NCI-H1092 treated with DMSO at 0.1 percent for 48 hours (cell line): ENCODE measurements at regions not wholly inside any gene's neighbourhood (a gene's known extent, or its start where the extent isn't known, plus 50 kb on each side); places are given as distances from the start of the nearest gene placed in this dataset.
"Not testable (repeated sequence)": the region's sequence is repeated elsewhere in the genome, so short reads cannot be mapped to it uniquely, and the experiment has no call there.

Source experiments
- DNase-seq: peaks from one replicate; lab custom pipeline; 2025; lab: John Stamatoyannopoulos, UW

GRCh38 chr9:102728946-102729345 lies 266.2 kb upstream of the CYLC2 start:
- DNase-seq: no peak

DNA sequence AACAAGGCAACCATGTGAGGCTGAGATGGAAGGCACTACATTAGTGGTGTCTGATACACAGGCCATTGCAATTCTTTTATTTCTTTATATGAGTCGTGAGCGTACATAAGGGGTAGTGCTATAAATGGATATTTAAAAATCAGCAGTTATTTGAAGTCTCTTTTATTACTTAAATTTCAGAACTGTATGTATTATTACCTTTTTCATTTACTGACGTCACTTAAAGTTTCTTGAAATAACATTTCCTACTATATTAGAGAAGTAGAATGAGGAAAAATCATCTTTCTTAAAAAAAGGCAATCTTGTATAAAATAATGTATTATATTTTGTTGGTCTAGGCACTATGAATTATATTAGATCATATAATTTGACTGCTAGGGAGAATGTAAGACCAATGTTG lies 280.9 kb upstream of the CYLC2 start:
- no peak for DNase-seq

GRCh38 chr9:102712910-102713309 lies 282.2 kb upstream of the CYLC2 start:
- DNase-seq: not testable (repeated sequence)

DNA sequence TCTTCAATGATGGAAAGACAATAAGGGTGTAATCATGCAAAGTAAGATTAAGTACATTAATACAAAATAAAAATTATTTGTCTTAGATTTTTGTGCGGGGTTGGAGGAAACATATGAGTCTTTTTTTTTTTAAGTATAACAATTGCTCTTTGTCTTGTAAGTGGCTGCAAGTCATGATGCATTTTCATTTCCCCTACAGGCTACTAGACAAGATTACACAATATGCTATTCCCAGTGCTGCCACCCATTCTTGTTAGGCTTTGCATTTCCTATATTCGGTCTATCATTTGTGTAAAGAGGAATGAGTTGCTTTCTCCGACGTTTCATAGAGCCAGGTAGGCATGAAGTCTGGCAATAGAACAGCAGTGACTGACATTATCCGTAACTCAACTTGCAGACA lies 294.2 kb upstream of the CYLC2 start:
- DNase-seq: no peak

DNA sequence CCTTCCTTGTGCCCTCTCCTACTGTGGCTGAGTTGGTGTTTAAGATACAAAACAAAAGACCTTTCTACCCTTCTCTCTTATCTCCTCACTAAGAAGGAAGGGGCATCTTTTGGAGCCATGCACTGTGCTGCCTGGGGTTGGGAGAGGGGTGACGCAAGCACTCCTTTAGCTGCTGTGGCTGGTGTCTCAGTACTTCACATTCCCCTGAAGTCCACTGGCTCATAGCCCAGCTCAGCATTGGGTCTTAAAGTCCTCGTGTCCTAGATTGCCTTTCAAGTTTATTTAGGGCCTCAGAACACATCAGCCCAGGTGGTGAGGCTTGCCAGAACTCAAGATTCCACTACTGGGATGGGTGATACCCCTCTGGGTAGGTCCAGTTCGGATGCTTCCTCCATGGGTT lies 325.9 kb upstream of the CYLC2 start:
- no peak for DNase-seq

- no peak for DNase-seq
Measured at GRCh38 chr9:102652471-102652870, 342.7 kb upstream of the CYLC2 start.

GRCh38 chr9:102650896-102651295 lies 344.2 kb upstream of the CYLC2 start:
- DNase-seq: no peak

GRCh38 chr9:102642651-102643050 lies 352.5 kb upstream of the CYLC2 start:
- no peak for DNase-seq

DNA sequence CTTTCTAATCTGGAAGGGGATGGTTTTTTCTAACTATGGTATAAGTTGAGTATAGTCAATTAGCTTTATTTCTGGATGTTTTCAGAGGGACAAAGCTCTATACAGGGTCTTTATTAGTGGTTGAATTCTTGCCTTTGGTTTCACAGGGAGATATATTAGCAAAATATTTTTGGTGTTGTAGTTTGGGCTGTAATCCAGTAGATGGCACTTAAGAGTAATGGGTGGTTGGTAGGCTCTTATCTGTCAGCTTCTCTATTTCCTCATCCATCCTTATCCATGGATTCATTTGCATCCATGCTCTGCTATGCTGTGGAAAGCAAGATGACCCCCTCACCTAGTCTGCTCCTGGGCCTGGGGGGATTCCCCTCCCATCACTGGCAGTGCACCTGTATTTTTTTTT lies 363.6 kb upstream of the CYLC2 start:
- no peak for DNase-seq

- no peak for DNase-seq
Measured at GRCh38 chr9:102609461-102609860, 385.7 kb upstream of the CYLC2 start.

DNA sequence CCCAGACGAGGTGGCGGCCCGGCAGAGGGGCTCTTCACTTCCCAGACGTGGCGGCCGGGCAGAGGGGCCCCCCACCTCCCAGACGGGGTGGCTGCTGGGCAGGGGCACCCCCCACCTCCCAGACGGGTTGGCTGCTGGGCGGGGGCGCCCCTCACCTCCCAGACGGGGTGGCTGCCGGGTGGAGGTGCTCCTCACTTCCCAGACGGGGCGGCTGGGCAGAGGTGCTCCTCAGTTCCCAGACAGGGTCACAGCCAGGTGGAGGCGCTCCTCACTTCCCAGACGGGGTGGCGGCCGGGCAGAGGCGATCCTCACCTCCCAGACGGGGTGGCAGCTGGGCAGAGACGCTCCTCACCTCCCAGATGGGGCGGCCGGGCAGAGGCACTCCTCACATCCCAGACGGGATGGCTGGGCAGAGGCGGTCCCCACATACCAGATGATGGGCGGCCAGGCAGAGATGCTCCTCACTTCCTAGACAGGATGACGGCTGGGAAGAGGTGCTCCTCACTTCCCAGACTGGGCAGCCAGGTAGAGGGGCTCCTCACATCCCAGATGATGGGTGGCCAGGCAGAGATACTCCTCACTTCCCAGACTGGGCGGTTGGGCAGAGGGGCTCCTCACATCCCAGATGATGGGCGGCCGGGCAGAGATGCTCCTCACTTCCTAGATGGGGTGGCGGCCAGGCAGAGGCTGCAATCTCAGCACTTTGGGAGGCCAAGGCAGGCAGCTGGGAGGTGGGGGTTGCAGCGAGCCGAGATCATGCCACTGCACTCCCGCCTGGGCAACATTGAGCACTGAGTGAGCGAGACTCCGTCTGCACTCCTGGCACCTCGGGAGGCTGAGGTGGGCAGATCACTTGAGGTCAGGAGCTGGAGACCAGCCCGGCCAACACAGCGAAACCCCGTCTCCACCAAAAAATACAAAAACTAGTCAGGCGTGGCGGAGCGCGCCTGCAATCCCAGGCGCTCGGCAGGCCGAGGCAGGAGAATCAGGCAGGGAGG lies 391.6 kb upstream of the CYLC2 start:
- DNase-seq: not testable (repeated sequence)

DNA sequence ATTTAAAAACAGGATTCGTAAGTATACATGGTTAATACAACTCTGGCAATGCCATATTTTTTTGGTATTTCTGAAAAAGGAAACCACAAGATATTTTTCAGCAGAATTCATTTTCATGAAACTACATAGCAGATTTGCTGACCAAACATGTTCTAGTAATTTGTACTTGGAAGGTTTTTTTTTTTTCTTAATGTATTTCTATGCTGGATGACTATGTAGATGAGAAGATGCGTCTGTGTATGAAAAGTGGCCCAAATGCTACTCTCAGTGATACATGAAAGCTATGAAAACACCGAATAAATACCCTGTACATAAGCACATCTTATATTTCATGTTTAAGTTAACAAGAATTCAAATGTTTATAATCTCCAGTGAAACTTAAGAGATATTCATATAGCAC lies 400.9 kb upstream of the CYLC2 start:
- no peak for DNase-seq

DNA sequence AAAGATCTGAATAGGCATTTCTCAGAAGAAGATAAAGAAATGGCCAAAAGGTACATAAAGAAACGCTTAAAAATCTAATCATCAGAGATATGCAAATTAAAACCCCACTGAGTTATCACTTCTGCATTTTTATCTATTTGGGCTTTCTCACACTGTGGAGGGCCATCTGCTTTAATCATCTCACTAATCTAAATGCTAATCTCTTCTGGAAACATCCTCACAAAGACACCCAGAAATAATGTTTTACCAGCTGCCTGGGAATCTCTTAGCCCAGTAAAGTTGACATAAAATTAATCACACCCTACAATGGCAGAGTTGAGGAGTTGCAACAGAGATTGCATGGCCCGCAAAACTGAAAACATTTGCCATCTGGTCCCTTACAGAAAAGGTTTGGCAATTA lies 407.9 kb upstream of the CYLC2 start:
- no peak for DNase-seq

GRCh38 chr9:102569436-102569835 lies 425.7 kb upstream of the CYLC2 start:
- DNase-seq: no peak

DNA sequence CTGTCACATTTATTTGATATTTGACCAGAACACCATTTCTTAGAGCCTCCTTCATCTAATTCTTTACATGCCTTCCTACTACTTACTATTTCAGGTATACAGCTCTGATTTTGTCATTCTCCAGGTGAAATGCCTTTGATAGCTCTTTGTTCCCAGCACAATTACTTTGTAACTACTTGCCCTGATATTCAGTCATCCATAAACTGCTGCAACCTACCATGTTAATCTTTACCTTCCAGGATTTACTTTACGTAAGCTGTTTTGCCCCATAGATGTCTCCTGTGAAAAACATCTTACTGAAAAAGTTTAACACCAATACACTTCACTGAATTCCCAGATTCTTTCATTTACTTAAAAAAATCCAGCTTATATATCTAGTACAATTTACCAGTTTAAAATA lies 443.8 kb upstream of the CYLC2 start:
- DNase-seq: no peak

GRCh38 chr9:102550886-102551285 lies 444.2 kb upstream of the CYLC2 start:
- no peak for DNase-seq

DNA sequence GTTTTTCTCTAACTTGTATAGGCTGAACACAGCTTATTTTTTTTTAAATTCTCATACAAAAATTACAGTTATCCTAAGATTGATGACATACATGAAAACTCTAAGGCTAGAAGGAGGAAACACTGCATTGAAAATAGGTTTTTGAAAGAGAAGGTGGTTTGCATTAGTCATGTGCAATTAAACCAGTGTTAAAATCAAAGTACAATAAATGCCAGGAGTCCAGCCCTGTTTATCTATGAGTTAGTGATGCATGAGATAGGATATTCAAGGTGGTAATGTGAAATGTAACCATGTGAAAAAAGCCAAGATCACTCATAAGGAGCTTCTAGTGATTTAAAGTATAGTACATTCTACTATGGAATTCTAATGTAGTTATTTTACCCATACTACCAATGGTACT lies 444.9 kb upstream of the CYLC2 start:
- DNase-seq: no peak

GRCh38 chr9:102534031-102534430 lies 461.1 kb upstream of the CYLC2 start:
- no peak for DNase-seq

GRCh38 chr9:102521097-102521755 lies 473.9 kb upstream of the CYLC2 start:
- DNase-seq: no peak

- DNase-seq: no peak
Measured at GRCh38 chr9:102519423-102519822, 475.7 kb upstream of the CYLC2 start.

DNA sequence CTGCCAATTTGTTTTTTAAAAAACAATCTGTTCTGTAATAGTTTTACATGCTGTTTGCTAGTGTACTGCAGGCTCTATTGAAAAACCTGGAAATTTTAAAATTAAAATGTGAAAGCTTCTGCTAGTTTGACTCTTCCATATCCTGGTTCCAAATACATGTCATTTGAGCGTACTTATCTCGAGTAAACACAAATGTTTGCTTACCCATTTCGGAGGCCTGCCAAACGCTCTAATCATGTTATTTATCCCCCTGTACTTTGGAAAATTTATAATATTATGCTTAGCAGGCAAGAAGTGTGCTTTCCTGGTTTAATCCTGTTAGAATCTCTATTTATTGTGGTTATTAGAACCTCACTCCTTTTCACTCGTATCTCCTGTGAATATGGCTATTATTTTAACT lies 476.8 kb upstream of the CYLC2 start:
- DNase-seq: peak; percentile 82

- peak; percentile 33 for DNase-seq
Measured at GRCh38 chr9:102514541-102514940, 480.6 kb upstream of the CYLC2 start.

GRCh38 chr9:102507044-102507687 lies 488.0 kb upstream of the CYLC2 start:
- DNase-seq: no peak
